Mesothelial cell of epicardium (in vitro differentiated cells): ENCODE measurements at regions not wholly inside any gene's neighbourhood (a gene's known extent, or its start where the extent isn't known, plus 50 kb on each side); places are given as distances from the start of the nearest gene placed in this dataset.

Experiments
- DNase-seq, 2 experiments: peaks; one replicate each; pipeline ENCODE4 v3.0.0; 2021; ENCODE audit warnings: low spot score in 2 of 2; ENCODE audit not compliant: unreplicated experiment in 2 of 2
- H3K27ac Mint-ChIP-seq: 2 replicates; pipeline ENCODE4 v1.8.0; 2021; ENCODE audit warnings: mixed read lengths
- H3K27me3 Mint-ChIP-seq: 2 replicates; pipeline ENCODE4 v1.8.0; 2021; ENCODE audit warnings: low read depth, mixed read lengths
- H3K36me3 Mint-ChIP-seq: 2 replicates; pipeline ENCODE4 v1.8.0; 2021; ENCODE audit warnings: mixed read lengths
- H3K4me1 Mint-ChIP-seq: 2 replicates; pipeline ENCODE4 v1.8.0; 2021; ENCODE audit warnings: mixed read lengths
- H3K4me3 Mint-ChIP-seq: 2 replicates; pipeline ENCODE4 v1.8.0; 2021; ENCODE audit warnings: mild to moderate bottlenecking, moderate library complexity, mixed read lengths
- H3K9me3 Mint-ChIP-seq: 2 replicates; pipeline ENCODE4 v1.8.0; 2021; ENCODE audit warnings: mixed read lengths
- CTCF ChIP-seq: fragments of 200-600 bp; sonication (generic); IDR thresholded peaks from one replicate; pipeline ENCODE4 v1.5.0; 2021; ENCODE audit warnings: antibody characterized with exemption; ENCODE audit not compliant: unreplicated experiment

GRCh38 chr2:22513563-22513962 is 871.4 kb upstream of the KLHL29 start:
- Mint-ChIP-seq H3K4me3 (no peak overlapping the region), H3K27me3 (no peaks in the 10 kb centered on the region), H3K9me3 (no peaks in the 10 kb centered on the region), H3K36me3 (no peaks in the 10 kb centered on the region), H3K27ac (no peak overlapping the region), H3K4me1 (peaks cover 3% of the 10 kb centered on the region)
- DNase-seq = no peak
- TF ChIP-seq CTCF = no peak

- Mint-ChIP-seq H3K9me3 (no peaks in the 10 kb centered on the region), H3K27ac (no peak overlapping the region), H3K27me3 (peaks cover 13% of the 10 kb centered on the region), H3K4me1 (peaks cover 3% of the 10 kb centered on the region), H3K4me3 (no peak overlapping the region), H3K36me3 (no peaks in the 10 kb centered on the region)
- DNase-seq = no peak
- TF ChIP-seq CTCF = no peak
Observed at GRCh38 chr2:22517141-22517540, 867.8 kb upstream of the KLHL29 start.

GRCh38 chr2:22518641-22519040 is 866.3 kb upstream of the KLHL29 start:
- peaks cover 3% of the 10 kb centered on the region for H3K4me1 Mint-ChIP-seq
- no peak overlapping the region for H3K4me3 Mint-ChIP-seq
- peaks cover 13% of the 10 kb centered on the region for H3K27me3 Mint-ChIP-seq
- DNase-seq = no peak
- no peak for TF ChIP-seq CTCF
- no peak overlapping the region for H3K27ac Mint-ChIP-seq
- H3K36me3 Mint-ChIP-seq = no peaks in the 10 kb centered on the region
- H3K9me3 Mint-ChIP-seq = no peaks in the 10 kb centered on the region

DNA sequence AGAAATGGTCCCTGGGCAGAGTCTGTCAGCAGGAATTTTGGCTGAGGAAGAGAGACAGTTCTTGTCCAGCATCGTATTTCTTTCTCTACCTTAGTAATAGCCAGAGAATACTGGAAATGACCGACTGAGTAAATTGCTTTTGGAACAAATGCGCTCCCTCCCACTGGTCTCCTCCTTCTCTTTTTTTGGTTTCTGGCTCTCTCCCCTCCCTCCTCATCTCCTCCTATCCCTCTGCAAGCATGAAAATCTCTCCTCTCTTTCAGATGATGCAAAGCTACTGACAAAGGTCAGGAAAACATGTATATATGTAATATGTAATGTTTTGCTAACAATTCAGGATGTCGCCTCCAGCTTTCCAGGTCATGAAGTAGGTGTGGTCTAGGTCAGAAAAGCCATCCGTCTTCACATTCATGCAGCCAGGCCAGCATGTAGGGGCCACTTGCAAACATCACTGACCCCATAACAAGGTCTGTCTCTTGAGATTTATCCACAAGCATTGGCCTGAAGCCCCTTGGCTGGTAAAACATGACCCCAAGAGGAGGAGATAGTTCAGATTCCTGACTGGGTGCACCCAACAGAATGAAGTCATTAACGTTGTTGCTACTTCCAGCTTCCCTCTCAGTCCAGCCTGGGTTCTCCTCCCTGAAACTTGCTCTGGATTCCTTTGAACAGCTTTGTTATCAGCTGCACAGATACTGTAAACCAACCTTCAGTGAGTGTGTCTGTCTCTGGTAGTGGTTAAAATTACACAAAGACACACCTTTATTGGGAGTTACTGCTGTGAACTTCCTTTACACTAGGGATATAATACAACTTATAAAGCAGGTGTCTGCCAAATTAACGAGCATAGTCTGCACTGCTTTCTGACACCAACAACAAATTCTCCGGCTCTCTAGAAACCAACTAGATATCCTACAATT is 864.4 kb upstream of the KLHL29 start:
- H3K4me1 Mint-ChIP-seq = peaks cover 3% of the 10 kb centered on the region
- no peaks in the 10 kb centered on the region for H3K9me3 Mint-ChIP-seq
- H3K27me3 Mint-ChIP-seq = peaks cover 13% of the 10 kb centered on the region
- DNase-seq = no peak
- H3K36me3 Mint-ChIP-seq = no peaks in the 10 kb centered on the region
- TF ChIP-seq CTCF = no peak
- H3K27ac Mint-ChIP-seq = no peak overlapping the region
- H3K4me3 Mint-ChIP-seq = no peak overlapping the region

DNA sequence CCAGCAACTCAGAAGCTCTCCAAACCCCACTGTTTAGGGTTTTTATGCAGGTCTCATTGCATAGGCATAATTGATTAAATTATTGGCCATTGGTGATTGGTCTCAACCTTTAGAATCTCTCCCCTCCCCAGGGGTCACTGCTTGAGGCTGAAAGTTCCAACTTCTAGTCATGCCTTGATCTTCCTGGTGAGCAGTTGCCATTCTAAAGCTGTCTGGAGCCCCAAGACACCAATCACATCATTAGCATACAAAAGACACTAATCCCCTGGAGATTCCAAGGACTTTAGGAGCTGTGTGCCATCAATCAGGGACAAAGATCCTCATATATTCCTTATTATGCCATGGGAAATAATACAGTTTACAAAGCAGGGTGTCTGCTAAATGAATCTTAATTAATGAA is 863.4 kb upstream of the KLHL29 start:
- no peak for DNase-seq
- H3K27me3 Mint-ChIP-seq = peaks cover 15% of the 10 kb centered on the region
- no peaks in the 10 kb centered on the region for H3K36me3 Mint-ChIP-seq
- H3K4me3 Mint-ChIP-seq = no peak overlapping the region
- H3K27ac Mint-ChIP-seq = no peak overlapping the region
- H3K4me1 Mint-ChIP-seq = peaks cover 3% of the 10 kb centered on the region
- no peaks in the 10 kb centered on the region for H3K9me3 Mint-ChIP-seq
- no peak for TF ChIP-seq CTCF
